ENCODE measurements at regions not wholly inside any gene's neighbourhood (a gene's known extent, or its start where the extent isn't known, plus 50 kb on each side); places are given as distances from the start of the nearest gene placed in this dataset.

GRCh38 chr7:16014031-16014430 lies 327.5 kb upstream of the MEOX2 start:
- DNase-seq (ENCODE audit: insufficient read length) (no peak), FAIRE-seq (no peak)
- TF ChIP-seq TAF1 (IDR thresholded peaks at IDR 0.05; ENCODE audit: borderline replicate concordance, low read depth, low read length) (no peak), POLR2AphosphoS5 (IDR thresholded peaks at IDR 0.05; ENCODE audit: low read depth, low read length) (no peak), POLR2A (IDR thresholded peaks at IDR 0.05; ENCODE audit: low read depth, low read length) (no peak)

DNA sequence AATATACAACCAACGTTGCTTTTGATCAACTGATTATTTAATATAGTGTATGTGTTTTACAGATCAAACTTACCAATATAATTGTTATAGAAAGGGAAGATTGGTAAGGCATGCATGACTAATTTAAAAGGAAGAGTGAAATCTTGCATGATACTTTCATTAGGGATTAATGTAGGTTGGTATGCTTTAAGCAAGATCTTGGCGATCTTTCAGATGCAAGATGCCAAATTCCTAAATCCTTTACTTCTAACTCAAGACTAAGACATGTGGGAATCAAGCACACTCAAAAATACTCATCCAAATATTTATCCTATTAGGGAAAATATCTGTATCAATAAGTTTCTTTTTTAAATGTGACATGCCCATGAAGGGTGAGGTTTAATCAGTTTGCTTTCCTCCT lies 321.4 kb upstream of the MEOX2 start:
- no peak for FAIRE-seq
- DNase-seq (ENCODE audit: insufficient read length), result no peak
- no peak for TF ChIP-seq TAF1 (IDR thresholded peaks at IDR 0.05; ENCODE audit: borderline replicate concordance, low read depth, low read length)
- TF ChIP-seq POLR2A (IDR thresholded peaks at IDR 0.05; ENCODE audit: low read depth, low read length), result no peak
- no peak for TF ChIP-seq POLR2AphosphoS5 (IDR thresholded peaks at IDR 0.05; ENCODE audit: low read depth, low read length)

DNA sequence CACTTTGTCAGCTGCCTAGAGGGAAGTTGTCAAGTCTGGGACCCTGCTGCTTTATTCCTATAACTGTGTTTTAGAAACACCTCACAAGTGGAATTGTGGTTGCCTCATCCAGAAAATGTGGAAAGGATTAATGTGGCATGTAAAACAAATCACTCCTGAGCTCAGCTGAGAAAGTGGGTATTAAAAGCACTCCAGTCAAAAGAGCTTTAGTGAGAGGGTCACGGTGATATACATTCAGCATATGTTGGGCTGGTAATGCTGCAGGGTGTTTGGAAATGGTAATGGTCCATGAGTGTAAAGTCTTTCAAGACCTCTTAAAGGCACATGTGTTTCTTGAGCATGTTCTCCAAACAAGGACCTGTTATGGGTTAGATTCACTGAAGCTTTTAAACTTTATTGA lies 318.2 kb upstream of the MEOX2 start:
- FAIRE-seq (no peak), DNase-seq (ENCODE audit: insufficient read length) (no peak)
- TF ChIP-seq TAF1 (IDR thresholded peaks at IDR 0.05; ENCODE audit: borderline replicate concordance, low read depth, low read length) (no peak), POLR2AphosphoS5 (IDR thresholded peaks at IDR 0.05; ENCODE audit: low read depth, low read length) (no peak), POLR2A (IDR thresholded peaks at IDR 0.05; ENCODE audit: low read depth, low read length) (no peak)

- TF ChIP-seq POLR2AphosphoS5 (IDR thresholded peaks at IDR 0.05; ENCODE audit: low read depth, low read length), result no peak
- FAIRE-seq (no peak), DNase-seq (ENCODE audit: insufficient read length) (no peak)
Observed at GRCh38 chr7:16001477-16001876, 315.0 kb upstream of the MEOX2 start.

DNA sequence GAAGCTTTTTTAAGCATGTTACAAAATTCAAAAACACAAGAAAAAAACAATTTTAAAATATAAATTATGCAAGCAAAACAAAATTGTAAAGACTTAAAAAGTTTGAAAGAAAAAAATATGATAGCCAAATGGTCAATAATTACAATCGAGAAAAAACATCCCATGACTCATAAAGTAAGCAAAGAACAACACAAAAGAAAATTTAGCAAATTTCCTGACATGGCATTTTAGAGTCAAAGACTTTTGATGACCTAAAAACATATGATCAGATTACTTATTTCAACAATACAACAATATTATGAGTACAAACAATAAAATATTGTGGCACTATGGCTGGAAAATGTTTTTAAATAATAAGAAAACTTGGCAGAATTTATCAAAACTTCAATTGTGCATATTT lies 312.1 kb upstream of the MEOX2 start:
- FAIRE-seq (no peak), DNase-seq (ENCODE audit: insufficient read length) (no peak)
- TF ChIP-seq POLR2AphosphoS5 (IDR thresholded peaks at IDR 0.05; ENCODE audit: low read depth, low read length), result no peak
- TF ChIP-seq TAF1 (IDR thresholded peaks at IDR 0.05; ENCODE audit: borderline replicate concordance, low read depth, low read length), result no peak
- no peak for TF ChIP-seq POLR2A (IDR thresholded peaks at IDR 0.05; ENCODE audit: low read depth, low read length)

DNA sequence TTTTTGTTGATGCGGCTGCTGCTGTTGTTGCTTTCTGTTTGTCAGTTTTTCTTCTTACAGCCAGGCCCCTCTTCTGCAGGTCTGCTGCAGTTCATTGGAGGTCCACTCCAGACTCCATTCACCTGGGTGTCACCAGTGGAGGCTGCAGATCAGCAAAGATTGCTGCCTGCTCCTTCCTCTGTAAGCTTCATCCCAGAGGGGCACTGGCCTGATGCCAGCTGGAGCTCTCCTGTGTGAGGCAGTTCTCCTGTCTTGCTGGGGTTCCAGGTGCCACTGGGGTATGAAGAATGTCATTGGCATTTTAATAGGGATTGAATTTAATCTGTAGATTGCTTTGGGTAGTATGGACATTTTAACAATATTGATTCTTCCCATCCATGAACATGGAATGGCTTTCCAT lies 308.5 kb upstream of the MEOX2 start:
- TF ChIP-seq POLR2AphosphoS5 (IDR thresholded peaks at IDR 0.05; ENCODE audit: low read depth, low read length), result no peak
- no peak for TF ChIP-seq TAF1 (IDR thresholded peaks at IDR 0.05; ENCODE audit: borderline replicate concordance, low read depth, low read length)
- no peak for TF ChIP-seq POLR2A (IDR thresholded peaks at IDR 0.05; ENCODE audit: low read depth, low read length)
- FAIRE-seq (no peak), DNase-seq (ENCODE audit: insufficient read length) (no peak)

DNA sequence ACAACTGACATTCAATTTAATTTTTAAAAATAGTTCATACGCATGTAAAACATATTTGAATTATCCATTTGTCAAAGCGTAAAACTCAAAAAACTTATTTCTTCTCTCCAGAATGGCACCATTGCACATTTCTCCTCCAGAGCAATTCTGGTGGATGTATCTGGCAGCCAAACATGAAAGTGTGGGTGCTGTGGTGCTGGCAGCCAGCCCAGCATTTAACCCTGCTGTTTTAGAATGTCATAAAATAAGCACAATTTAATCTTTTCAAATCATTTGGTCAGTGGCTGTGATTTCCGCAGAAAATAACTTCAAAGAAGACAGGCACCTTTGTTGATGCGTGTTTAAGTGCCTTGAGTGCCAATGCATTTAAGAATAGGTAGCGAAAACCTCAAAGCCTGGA lies 302.7 kb upstream of the MEOX2 start:
- TF ChIP-seq TAF1 (IDR thresholded peaks at IDR 0.05; ENCODE audit: borderline replicate concordance, low read depth, low read length) (no peak), POLR2AphosphoS5 (IDR thresholded peaks at IDR 0.05; ENCODE audit: low read depth, low read length) (no peak), POLR2A (IDR thresholded peaks at IDR 0.05; ENCODE audit: low read depth, low read length) (no peak)
- FAIRE-seq, result no peak

DNA sequence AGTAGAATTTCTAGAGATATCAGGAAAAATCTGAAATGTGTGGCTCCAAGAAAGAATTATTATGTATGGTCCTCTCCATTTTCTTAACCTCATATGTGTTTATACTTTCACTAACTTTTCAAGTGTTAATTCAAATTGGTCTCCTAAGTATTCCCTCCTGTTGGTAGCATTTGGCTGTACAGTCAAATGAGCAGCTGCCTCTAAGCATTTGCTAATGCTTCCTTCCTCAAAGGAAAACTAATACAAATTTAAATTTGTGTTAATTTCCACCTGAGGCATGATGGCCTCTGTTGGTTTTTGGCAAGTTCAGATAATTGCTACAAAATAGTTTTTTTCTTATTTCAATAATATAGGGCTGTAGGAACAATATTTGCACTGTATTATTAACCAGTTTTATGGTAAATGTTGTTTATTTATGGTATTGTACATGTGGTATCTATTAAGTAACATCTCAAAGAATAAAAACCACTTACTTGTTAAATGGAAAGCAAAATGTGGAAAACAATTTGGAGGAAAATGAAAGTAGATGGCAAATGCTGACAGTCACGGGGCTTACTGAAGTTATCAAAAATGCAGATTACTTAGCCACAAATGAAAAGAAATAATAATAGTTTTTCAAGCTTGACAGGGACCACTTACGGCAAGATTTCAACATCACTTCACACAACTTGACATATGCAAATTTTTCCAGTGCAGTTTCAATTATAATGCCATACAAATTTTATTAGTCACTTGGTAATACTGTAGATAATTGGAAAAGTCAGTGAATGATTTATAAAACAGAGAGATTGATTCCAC lies 299.3 kb upstream of the MEOX2 start:
- DNase-seq (ENCODE audit: insufficient read length) (no peak), FAIRE-seq (no peak)
- TF ChIP-seq POLR2A (IDR thresholded peaks at IDR 0.05; ENCODE audit: low read depth, low read length), result no peak
- TF ChIP-seq TAF1 (IDR thresholded peaks at IDR 0.05; ENCODE audit: borderline replicate concordance, low read depth, low read length), result no peak
- TF ChIP-seq POLR2AphosphoS5 (IDR thresholded peaks at IDR 0.05; ENCODE audit: low read depth, low read length), result no peak

More for the DNA sequence above, 302.7 kb upstream of the MEOX2 start:
- DNase-seq (ENCODE audit: insufficient read length), result no peak

DNA sequence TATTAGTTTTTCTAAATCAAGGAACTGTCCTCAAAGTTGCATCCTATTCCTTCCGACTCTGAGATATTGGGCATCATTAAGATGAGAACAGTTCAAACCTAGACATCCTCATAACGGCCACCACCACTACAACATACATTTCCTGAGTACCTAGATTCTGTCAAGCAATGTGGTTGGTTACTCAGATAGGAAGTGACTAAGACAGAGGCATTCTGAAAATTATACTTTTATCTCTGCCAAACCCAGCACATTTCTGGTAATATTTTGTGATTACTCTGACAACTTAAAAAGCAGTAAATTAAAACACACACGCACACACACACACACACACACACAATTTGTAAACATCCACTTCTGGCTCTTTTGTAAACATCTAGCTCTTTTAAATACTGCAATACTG lies 291.2 kb upstream of the MEOX2 start:
- FAIRE-seq (no peak), DNase-seq (ENCODE audit: insufficient read length) (no peak)
- no peak for TF ChIP-seq POLR2AphosphoS5 (IDR thresholded peaks at IDR 0.05; ENCODE audit: low read depth, low read length)

DNA sequence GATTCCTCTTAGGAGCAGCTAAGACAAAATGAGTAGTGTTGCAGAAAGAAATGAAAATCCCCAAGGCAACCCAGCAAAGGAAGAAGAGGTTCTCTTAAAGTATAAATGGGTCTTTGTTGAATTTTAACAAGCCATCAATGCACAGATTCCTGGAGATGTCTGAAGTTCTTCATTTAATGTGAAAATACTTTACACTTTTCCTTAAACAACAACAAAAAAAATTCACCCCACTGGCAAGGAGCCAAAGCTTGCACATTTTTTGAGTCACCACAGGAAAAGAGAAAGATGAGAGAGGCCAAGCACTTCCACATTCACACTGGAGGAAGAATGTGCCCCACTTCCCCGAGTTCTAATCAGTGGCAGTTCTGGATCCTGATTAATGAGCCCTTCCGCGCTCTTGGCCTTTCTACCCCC lies 286.4 kb upstream of the MEOX2 start:
- no peak for DNase-seq (ENCODE audit: insufficient read length)
- no peak for TF ChIP-seq TAF1 (IDR thresholded peaks at IDR 0.05; ENCODE audit: borderline replicate concordance, low read depth, low read length)
- no peak for FAIRE-seq

- DNase-seq (ENCODE audit: insufficient read length), result no peak
- FAIRE-seq, result no peak
- TF ChIP-seq POLR2A (IDR thresholded peaks at IDR 0.05; ENCODE audit: low read depth, low read length) (no peak), TAF1 (IDR thresholded peaks at IDR 0.05; ENCODE audit: borderline replicate concordance, low read depth, low read length) (no peak), POLR2AphosphoS5 (IDR thresholded peaks at IDR 0.05; ENCODE audit: low read depth, low read length) (no peak)
Observed at GRCh38 chr7:15967551-15967950, 281.1 kb upstream of the MEOX2 start.

DNA sequence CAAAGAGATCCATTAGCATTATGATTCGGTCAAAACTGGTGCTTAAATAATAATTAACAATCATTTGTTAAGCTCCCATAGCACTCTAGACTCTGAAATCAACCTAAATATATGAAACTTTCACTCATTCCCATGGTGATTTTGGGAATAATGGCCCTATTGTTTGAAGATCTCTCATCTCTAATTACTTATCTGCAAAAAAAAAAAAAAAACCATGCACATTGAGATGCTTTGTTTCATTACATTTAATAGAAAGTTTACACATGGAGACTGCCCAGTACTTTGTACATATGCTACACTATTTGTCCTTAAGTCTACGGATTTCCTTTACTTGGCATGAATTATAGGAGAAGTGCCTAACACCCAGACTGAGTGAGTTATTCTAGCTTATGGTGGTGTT lies 280.6 kb upstream of the MEOX2 start:
- FAIRE-seq (no peak), DNase-seq (ENCODE audit: insufficient read length) (no peak)
- TF ChIP-seq TAF1 (IDR thresholded peaks at IDR 0.05; ENCODE audit: borderline replicate concordance, low read depth, low read length), result no peak

DNA sequence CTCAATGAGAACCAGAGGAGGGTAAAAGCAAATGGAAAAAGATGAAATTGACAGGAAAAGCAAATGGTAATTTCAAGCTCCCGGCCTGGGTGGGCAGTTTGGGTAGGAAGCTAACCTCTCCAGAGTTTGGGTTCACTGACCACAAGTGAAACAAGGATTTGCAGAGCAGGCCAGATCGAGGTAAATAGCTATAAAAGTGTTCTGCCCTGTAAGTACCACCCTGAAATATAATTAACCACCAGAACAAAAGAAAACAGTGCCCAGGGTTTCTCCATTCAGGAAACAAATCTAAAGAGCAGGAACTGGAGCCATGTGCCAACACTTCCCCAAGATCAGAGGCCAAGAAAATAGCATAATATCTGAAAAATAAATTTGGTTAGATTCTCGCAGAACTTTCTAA lies 276.7 kb upstream of the MEOX2 start:
- DNase-seq (ENCODE audit: insufficient read length) (no peak), FAIRE-seq (no peak)
- TF ChIP-seq TAF1 (IDR thresholded peaks at IDR 0.05; ENCODE audit: borderline replicate concordance, low read depth, low read length), result no peak
- TF ChIP-seq POLR2AphosphoS5 (IDR thresholded peaks at IDR 0.05; ENCODE audit: low read depth, low read length), result no peak
- TF ChIP-seq POLR2A (IDR thresholded peaks at IDR 0.05; ENCODE audit: low read depth, low read length), result no peak

All from GM12892 (cell line).